ENCODE measurements at regions not wholly inside any gene's neighbourhood (a gene's known extent, or its start where the extent isn't known, plus 50 kb on each side); places are given as distances from the start of the nearest gene placed in this dataset.

DNA sequence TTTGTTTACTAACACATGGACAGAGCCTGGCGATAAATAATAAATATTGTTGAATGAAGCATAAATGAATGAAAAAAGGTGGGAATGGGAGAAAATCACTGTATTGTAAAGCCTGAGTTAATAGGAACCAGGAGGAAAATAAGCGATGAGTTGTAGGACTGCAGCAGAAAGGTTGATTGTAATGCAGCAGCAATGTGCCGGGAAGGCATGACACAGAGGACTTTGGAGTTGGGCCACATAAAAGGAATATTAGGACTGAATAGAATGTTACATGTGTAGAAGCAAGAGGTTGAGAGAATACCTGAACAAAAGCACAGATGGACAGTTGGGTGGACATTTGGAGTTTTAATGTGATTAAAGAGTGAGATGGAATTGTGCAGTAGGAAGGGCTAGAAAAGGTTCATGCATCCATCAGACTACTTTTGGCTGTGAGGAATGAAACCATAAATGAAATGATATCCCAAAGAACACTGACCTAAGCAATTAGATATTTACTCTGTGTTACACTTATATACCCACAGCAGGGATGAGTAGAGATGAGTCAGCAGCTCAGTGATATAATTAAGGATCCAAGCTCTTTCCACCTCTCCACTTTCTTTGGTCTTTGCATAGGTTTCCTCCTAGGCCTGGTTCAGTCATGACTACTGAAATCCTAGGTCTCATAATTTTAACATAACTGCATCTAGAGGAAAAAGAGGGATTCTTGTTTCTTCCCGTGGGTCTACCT lies 55.4 kb downstream of the CCER1 start:
- no peak for DNase-seq

DNA sequence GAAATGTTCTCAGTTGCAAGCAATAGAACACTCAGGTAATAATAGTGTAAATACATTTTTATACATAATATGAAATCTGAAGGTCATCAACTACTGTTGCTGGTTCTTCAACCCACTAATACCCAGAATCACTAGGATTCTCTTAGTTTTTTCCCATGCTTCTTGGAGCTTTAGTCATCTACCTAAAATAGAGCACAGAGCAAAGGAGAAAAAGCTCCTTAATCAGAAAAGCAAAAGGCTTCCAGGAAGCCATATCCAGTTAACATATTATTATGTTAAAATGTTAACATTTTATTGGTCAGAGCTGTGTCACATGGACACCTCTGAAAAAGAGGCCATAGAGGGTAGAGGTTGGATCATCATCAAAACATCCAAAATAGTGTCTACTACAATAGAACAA lies 57.0 kb downstream of the CCER1 start:
- DNase-seq = no peak

DNA sequence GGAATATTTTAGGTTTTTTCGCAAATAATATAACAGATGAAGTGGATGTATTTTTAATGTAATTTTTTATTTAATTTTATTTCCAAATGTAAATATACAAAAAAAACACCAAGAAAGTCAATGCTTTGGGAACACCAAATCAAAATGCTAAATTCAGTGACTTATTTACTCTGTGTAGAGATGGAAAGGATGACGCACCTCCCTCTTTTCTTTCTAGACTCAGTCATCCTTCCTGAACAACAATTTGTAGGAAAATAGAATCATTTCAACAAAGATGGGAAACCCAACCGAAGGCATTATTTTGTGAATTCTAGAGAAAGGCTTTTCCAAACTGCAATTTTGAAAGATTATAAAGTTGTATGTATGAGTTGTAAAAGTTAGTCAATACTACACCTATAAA lies 57.7 kb downstream of the CCER1 start:
- DNase-seq = no peak

DNA sequence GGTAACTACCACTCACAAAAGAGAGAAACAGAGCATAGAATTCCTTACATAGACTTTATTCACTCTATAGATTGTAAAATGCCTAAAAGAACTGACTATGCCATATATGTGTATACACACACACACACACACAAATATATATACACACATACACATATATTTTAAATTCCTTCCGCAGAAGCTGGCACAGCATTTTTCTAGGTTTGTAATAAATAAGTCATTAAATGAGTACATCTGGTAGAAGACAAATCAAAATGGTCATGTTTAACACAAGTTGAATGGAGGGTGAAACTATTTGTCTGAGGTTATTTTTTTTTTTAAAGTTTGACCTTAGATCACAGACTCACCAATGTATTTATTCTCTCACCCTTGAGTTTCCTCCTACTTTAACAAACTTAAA lies 58.2 kb downstream of the CCER1 start:
- no peak for DNase-seq

DNA sequence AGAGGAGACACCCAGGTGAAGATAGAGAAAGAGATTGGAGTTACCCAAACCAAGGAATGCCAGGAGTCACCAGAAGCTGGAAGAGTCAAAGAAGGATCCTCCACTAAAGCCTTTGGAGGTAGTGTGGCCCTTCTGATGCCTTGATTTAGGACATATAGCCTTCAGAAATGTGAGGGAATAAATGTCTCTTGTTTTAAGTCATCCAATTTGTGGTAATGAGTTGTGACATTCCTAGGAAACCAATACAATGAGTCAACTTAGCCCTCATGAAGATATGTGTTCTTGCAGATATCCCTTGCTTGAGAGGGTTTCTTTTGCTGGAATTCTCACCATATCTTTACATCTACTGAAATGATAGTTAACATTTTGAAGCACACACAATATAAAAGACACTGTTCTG lies 58.8 kb downstream of the CCER1 start:
- no peak for DNase-seq

DNA sequence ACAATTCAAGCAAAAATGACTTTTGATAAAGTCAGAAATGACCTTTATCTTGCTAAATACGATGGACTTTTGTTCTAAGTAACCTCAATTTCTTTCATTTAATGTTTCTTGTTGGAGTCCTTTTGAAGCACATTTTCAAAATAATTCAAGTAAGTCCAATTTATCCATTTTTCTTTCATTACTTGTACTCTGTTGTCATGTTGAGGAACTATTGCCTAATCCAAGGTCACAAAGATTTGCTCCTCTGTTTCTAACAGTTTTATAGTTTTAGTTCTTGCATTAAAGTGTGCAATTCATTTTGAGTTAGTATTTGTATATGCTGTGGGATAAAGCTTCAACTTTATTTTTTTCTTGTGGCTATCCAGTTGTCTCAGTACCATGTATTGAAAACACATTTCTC lies 66.7 kb downstream of the CCER1 start:
- DNase-seq = no peak

DNA sequence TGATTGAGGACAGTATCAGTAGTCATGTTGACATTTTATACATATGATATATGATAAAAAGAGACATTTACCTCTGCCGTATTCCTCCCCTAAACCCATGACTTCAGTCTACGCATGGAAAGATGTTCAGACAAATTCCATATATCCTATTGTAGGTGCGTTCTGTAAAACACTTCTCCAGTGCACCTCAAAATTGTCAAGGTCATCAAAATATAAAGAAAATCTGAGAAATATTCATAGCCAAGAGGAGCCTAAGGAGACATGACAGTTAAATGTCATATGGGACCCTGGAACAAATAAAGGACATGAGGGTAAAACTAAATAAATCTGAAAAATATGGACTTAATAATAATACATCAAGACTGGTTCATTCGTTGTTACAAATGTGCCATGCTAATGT lies 71.5 kb downstream of the CCER1 start:
- no peak for DNase-seq

DNA sequence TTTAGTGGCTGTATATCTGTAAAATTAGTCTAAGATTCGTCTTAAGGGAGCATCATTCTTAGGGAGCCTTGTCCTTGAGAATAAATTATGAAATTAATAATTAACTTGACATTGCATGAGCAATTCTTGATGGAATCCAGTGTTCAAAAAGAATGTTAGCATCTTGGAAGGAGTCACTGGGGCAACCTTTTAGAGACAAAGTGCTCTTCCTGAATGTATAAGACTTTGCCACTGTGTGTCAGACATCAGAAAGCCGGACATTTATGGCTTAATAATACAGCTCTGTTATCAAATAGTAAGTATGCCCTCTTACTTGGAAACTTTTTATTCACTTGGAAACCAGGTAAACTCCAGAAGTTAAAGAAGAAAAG lies 83.3 kb downstream of the CCER1 start:
- DNase-seq = no peak

DNA sequence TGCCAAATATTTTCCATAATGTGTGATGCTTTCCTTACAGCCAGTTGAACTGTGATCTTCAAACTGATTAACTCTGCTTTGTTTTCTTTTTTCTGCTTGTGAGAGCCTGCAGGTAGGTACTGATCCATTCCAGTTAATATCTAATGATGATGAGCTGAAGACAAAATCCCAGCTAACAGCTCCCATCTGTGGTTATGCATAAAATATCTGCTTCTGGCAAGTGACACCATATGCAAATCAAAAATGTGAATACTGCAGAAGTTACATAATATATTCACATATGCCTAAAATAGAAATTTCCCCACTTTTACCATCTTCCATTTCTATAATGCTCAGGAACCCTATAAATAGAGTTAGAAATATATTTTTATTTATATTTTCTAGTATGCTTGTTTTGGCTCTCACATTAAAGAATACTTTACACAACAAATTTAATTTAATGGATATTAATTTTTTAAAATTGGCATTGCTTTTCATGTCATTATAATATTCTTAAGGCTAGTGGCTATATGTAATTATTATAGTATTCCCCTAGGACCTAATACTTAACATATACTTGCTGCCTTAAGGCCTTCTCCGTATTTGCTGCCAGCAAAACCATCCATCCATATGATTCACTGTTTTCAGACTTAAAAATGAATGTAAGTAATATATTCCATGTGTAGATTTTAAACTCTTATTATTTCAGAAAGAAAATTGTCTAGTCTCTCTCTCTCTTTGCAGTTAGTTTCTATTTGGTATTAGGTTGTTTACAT lies 83.8 kb downstream of the CCER1 start:
- no peak for DNase-seq

DNA sequence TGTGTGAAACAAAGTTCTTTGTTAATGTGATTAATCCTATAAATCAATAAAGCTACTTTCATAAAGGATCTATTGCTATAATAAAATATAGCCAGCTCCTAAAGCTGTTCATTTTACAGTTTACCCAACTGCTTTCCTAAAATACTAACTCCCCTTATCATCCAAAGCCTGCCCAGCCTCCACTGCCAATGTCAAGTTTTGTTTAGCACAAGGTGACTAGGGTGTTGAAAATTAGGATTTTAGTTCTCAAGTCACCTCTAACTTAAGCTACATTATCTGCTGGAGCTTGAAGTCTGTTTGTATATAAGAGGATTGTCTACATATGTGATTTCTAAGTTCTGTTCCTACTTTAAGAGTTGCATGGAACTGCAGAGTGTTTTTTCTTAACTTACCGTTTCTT lies 86.3 kb downstream of the CCER1 start:
- DNase-seq = no peak

DNA sequence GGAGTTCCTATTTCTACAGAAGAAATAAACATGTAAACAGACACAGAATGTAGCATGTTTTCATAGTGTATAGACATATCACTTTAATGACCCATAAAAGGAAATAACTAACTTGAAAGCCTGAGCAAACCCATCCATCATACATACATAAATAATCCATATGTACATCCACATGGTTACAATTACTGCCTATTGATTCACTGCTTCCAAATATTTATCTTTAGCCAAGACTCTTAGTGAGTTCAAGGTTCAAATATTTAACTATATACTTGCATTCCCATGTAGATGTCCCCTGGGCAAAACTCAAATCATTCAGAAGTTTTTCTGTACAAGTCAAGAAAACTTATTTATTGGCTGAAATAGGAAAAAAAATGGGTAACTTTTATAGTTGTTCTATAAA lies 95.4 kb downstream of the CCER1 start:
- no peak for DNase-seq

DNA sequence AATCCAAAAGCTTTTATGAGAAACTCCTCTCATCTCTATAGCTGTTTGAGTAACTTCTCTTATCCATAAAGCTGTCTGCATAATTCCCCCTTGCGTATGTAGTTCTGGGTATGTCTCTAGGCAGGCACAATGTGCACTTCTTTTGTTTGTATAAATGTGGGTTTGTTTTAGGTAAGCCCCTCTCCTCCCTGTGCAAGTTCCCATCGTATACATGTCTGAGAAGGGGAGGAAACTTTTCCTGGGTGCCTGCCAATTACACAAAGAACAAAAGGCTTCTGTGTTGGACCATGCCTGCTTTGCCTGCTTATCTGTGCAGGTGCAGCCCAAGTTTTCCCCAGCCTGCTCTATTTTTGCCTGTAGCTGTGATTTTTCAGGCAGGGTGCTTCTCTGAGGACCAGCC lies 96.7 kb downstream of the CCER1 start:
- no peak for DNase-seq

DNA sequence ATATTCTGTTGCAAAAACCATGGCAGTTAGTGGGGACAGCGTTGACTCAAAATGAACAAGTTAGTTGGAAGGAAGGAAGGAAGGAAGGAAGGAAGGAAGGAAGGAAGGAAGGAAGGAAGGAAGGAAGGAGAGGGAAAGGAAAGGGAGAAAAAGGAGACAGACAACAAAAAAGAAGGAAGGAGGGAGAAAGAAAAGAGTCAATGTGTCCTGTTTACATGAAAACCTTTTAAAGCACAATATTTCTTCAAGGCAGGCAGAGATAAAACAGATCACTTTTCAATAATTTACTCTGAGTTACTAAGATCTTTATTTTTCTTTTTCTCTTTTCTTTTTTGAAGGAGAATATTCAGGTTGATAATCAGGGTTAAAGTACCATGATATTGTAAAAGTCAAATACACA lies 99.4 kb downstream of the CCER1 start:
- DNase-seq = no peak

DNA sequence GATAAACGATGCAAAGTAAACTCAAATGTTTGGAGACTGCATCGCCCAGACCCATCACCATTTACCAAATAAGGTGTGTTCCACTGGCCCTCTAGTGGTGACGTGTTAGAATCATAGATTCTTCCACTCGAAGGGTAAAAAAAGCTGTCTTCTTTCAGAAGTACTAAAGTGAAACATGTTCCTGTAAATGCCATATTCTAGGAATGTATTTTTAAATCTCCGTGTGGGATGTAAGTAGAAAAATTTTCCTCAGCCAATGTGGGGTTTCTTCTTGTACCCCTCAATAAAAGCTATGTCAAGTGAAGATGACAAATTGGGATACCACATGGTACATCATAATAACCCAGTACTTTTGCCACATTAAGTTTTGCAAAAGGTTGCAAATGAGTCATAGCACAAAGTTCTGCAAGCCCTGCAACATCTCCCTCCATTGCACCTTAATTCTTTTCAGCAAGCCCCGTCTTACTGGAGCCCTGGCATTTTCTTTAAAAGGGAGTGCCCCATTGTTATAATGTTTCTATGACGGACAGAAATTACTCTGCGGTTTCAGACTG lies 100.8 kb downstream of the CCER1 start:
- peak; percentile 80 for DNase-seq

DNA sequence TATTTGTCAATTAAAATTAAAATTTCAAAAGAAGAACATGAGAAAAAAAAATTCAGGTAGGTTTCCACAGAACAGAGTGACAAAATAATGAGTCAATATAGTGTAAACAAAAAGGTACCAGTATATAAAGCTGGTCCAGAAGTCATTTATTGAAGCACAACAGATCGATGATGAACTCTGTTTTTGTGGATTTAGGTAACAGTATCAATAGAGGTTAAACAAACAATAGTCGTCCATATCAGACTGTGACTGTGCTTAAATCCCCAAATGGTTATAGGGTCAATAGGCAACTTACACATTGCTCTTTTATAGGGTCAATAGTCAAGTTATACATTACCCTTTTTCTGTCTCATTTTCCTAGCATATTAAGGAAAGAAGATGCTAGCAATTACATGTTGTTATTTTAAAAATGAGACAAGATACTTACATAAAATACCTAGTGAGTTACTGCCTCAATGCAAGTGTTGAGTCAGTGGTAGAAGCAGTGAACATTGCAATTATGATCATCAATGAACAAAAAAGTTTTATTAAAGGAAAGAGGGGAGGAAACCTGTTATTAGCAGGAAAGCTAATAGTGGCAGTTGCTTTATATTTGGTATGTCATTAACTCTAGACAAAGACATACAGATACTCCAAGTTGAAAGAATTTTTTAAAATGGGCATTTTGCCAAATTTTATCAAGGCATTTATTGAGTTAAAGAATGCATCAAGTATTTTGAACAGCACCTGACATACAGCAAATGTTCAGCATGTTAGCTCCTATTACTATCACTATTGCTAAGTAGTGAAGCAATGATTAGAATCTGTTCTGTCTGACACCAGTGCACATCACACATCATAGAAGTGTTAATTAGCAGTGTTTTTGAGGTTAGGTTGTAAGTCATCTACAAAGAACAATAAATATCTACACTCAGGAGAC lies 102.9 kb downstream of the CCER1 start:
- no peak for DNase-seq

DNA sequence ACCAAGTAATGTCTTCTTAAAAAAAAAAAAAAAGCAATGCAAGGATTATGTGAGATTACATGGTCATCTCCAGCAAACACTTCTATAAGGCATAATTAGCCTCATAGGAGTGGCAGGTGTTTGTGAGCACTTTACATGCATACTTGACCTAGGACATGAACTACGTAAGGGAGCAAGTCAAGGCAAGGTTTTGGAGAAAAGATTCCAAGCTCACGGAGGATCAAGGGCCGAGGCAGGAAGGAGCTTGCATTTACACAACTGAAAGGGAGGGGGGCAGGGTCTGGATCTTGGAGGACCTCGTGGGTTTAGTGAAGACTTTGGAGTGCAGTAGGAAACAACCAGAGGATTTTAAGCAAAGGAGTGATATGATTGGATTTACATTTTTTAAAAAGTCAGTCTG lies 112.5 kb downstream of the CCER1 start:
- DNase-seq = peak; percentile 79

DNA sequence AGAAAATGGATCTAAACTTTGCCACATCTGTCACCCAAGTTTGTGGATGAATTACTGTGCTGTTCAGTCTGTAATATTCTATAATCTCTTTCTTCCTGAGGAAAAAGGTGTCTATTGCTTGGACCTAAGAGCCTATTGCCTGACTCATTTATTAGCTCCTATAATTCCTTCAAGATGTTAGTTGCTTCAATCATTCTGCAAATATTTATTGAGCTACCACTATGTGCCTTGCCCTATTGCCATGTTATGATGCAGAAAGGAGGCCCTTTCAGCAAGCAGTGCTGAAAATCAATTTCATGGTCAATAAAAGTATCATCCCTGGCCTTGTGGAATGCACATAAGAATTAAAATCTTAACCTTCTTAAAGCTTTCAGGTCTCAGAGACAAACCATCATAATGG lies 113.6 kb downstream of the CCER1 start:
- DNase-seq = no peak

DNA sequence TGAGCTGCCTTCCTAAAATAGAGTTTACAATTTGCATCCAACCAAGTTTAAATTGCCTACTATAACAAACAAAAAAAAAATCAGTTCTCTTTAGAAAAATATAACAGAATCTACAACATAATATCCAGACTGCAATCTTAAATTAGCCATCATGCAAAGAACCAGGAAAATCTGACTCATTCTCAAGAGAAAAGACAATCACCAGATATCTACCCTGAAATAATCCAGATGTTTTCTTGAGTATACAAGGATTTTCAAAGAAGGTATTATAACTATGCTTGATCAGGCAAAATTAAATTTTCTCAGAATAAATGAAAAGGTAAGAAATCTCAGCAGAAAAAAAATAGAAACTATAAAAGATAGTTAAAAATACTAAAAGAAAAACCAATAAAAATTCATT lies 115.6 kb downstream of the CCER1 start:
- DNase-seq = no peak

DNA sequence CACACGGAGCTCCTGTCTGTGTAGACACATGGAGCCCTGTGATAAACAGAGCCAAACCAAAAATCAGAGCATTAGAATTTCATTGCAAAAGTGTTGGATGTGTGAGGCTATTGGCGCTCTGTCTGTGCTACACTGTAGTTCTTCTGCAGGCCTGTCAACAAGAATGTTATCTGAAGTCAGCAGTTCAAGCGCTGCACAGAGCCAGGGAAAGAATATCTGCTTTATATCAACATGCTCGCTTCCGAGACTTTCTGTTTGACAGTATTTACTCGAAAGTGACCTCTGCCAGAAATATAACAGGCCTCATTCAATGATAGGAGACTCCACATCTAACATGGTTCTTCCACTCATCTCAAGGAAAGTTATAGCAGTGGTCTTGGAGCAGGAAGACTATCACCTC lies 118.3 kb downstream of the CCER1 start:
- DNase-seq = no peak

DNA sequence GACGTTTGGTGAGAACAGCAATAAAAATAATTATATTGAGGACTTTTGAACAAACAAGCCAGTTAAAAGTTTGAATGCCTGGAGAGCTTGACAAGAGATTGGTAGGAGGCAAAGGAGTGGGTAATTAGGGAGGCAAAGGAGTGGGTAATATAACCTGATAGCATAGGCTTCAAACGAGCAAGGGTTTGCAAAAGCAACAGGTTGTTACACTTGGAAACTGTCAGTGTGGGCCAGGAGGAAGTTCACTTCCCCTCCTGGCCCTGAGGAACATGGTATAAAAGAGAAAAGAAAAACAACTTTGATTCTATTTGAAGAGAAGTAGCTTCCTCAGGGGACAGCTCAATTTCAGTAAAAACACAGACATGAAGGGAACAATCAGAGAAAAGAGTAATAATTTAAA lies 121.7 kb downstream of the CCER1 start:
- DNase-seq = no peak

DNA sequence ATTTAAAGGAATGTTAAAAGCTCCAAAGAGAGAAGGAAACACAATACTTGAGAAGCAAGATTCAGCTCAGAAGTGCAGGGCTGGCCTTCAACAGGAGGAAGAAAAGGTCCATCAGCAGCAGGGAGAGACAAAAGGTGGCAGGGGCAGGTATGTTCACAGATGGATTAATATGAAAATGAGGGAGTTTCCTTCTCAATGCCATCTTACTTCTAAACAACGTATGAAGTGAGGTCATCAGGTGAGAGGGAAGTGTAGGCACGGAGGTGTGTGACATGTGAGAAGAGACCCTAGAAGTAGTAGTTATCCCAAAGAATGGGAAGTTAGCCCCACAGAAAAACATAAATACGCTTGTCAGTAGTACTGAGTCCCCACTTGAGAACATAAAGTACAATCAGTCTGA lies 122.5 kb downstream of the CCER1 start:
- DNase-seq = no peak

DNA sequence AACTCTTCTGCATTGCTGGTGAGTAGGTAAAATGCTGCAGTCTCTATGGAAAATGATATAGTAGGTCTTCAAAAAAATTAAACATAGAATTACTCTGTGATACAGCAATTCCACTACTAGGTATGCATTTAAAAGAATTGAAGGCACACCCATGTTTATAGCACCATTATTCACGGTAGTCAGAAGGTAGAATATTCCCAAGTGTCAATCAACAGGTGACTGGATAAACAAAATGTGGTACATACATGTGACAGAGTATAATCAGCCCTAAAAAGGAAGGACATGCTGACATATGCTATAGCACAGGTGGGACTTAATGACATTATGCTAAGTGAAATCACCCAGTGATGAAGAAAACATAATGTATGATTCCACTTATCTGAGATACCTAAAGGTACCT lies 123.3 kb downstream of the CCER1 start:
- no peak for DNase-seq

DNA sequence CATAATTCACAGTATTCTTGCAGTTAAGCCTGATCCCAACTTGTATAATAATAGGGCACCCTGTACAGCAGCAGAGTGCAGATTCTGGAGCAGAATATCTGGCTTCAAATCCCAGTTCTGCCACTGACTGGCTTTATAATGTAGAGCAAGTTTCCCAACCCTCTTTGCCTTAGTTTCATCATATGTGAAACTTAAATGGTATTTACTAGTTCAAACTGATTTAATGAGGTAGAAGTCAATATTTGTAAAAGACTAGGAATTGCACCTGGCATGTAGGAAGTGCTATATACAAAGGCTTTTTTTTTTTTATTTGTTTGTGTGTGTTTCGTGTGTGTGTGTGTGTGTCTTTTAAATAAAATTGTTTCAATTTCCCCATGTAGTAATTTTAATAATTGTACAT lies 125.9 kb downstream of the CCER1 start:
- no peak for DNase-seq

DNA sequence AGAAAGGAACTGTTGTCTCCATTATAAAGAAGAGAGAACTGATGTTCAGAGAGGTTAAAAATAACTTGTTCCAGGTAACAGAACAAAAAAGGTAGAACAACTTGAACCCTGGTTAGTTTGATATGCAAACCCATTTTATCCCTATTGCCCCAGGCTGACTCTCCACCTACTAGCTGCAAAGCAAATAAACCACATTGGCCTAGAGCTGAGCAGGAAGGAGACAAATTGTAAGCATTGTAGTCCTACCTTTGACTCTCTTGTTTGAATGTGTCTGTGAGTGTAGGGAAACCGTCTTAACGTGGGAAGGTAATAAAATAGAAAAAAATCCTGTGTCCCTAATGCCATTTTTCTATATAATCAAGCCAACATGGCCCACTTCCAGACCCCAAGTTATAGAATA lies 126.4 kb downstream of the CCER1 start:
- DNase-seq = no peak
